Liver (tissue), 3 donors: ENCODE measurements at regions not wholly inside any gene's neighbourhood (a gene's known extent, or its start where the extent isn't known, plus 50 kb on each side); places are given as distances from the start of the nearest gene placed in this dataset.

ENCODE experiments used
- FOXA2 ChIP-seq: IDR thresholded peaks from 2 replicates; pipeline ENCODE4 v1.6.1; 2016; ENCODE audit warnings: antibody characterized with exemption
- GABPA ChIP-seq, 2 donors: IDR thresholded peaks in 1 of 2; conservative IDR thresholded peaks in 1 of 2; 2 replicates each; pipeline ENCODE4 v1.6.1; 2016; ENCODE audit warnings: antibody characterized with exemption in 2 of 2, mild to moderate bottlenecking in 1 of 2, moderate library complexity in 1 of 2
- HNF4A ChIP-seq, 2 donors: conservative IDR thresholded peaks; 2 replicates each; pipeline ENCODE4 v1.6.1; 2016; ENCODE audit warnings: antibody characterized with exemption in 2 of 2, mild to moderate bottlenecking in 2 of 2
- HNF4G ChIP-seq: IDR thresholded peaks from 2 replicates; pipeline ENCODE4 v1.6.1; 2016; ENCODE audit warnings: antibody characterized with exemption
- TF ChIP-seq, protein P1 (sequence below): fragments of 150-350 bp; IDR thresholded peaks from 2 replicates; pipeline ENCODE4 v1.5.1; 2017; ENCODE audit warnings: improper control_type of control experiment, low read depth, low read length; ENCODE audit not compliant: missing input control
- TF ChIP-seq, protein P2 (sequence below): IDR thresholded peaks from 2 replicates; pipeline ENCODE4 v1.6.1; 2016; ENCODE audit warnings: antibody characterized with exemption, mild to moderate bottlenecking
- donor health status: healthy.
- donor health status: healthy.

DNA sequence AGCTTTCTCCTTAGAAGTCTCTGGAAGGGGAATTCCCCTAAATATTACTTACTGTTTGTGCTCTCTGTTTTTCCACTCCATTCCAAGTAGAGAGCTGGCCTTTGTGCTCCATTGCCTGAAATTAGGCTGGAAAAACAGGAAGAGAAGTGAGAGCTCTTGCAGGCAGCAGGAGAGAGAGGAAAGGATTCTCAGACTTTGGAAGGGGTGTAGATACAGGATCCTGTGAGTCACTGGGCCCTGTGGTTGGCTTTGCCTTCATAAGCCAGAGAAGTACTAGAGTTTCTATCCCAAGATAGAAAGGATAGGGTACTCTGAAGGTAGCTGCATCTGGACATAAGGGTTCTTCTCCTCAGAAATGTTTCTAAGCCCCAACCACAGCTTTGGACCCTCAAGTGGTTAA is 188.9 kb downstream of the CMPK2 start:
- no peak for TF ChIP-seq GABPA (IDR thresholded peaks at IDR 0.05 in 1 of 2, conservative IDR thresholded peaks at IDR 0.05 in 1 of 2)
- TF ChIP-seq, protein P1, sequence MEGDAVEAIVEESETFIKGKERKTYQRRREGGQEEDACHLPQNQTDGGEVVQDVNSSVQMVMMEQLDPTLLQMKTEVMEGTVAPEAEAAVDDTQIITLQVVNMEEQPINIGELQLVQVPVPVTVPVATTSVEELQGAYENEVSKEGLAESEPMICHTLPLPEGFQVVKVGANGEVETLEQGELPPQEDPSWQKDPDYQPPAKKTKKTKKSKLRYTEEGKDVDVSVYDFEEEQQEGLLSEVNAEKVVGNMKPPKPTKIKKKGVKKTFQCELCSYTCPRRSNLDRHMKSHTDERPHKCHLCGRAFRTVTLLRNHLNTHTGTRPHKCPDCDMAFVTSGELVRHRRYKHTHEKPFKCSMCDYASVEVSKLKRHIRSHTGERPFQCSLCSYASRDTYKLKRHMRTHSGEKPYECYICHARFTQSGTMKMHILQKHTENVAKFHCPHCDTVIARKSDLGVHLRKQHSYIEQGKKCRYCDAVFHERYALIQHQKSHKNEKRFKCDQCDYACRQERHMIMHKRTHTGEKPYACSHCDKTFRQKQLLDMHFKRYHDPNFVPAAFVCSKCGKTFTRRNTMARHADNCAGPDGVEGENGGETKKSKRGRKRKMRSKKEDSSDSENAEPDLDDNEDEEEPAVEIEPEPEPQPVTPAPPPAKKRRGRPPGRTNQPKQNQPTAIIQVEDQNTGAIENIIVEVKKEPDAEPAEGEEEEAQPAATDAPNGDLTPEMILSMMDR = no peak
- TF ChIP-seq HNF4G = no peak
- TF ChIP-seq, protein P2, sequence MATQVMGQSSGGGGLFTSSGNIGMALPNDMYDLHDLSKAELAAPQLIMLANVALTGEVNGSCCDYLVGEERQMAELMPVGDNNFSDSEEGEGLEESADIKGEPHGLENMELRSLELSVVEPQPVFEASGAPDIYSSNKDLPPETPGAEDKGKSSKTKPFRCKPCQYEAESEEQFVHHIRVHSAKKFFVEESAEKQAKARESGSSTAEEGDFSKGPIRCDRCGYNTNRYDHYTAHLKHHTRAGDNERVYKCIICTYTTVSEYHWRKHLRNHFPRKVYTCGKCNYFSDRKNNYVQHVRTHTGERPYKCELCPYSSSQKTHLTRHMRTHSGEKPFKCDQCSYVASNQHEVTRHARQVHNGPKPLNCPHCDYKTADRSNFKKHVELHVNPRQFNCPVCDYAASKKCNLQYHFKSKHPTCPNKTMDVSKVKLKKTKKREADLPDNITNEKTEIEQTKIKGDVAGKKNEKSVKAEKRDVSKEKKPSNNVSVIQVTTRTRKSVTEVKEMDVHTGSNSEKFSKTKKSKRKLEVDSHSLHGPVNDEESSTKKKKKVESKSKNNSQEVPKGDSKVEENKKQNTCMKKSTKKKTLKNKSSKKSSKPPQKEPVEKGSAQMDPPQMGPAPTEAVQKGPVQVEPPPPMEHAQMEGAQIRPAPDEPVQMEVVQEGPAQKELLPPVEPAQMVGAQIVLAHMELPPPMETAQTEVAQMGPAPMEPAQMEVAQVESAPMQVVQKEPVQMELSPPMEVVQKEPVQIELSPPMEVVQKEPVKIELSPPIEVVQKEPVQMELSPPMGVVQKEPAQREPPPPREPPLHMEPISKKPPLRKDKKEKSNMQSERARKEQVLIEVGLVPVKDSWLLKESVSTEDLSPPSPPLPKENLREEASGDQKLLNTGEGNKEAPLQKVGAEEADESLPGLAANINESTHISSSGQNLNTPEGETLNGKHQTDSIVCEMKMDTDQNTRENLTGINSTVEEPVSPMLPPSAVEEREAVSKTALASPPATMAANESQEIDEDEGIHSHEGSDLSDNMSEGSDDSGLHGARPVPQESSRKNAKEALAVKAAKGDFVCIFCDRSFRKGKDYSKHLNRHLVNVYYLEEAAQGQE = no peak
- no peak for TF ChIP-seq FOXA2
- TF ChIP-seq HNF4A (conservative IDR thresholded peaks at IDR 0.05) = no peak
